AG09309 (cell line): ENCODE measurements at regions not wholly inside any gene's neighbourhood (a gene's known extent, or its start where the extent isn't known, plus 50 kb on each side); places are given as distances from the start of the nearest gene placed in this dataset.

Experiments used
- DNase-seq: peaks from one replicate; pipeline ENCODE4 v3.0.0-alpha.2; 2010; ENCODE audit warnings: low read depth
- H3K4me3 ChIP-seq: 2 replicates; pipeline ENCODE4 v1.5.1; 2011; ENCODE audit warnings: mild to moderate bottlenecking, low read depth, low read length, moderate library complexity; ENCODE audit not compliant: control insufficient read depth
- CTCF ChIP-seq: IDR thresholded peaks from 2 replicates; pipeline ENCODE4 v1.5.1; 2011; ENCODE audit warnings: mild to moderate bottlenecking, low read depth, low read length, inconsistent platforms; ENCODE audit not compliant: insufficient read depth, control insufficient read depth; ENCODE audit errors: missing control alignments

GRCh38 chr6:159642995-159643394 lies 50.0 kb downstream of the SOD2 start:
- no peak for DNase-seq
- H3K4me3 ChIP-seq: no peak overlapping the region
- no peak for TF ChIP-seq CTCF

- no peak for TF ChIP-seq CTCF
- no peak for DNase-seq
- H3K4me3 ChIP-seq: no peak overlapping the region
Measured at GRCh38 chr6:159642481-159642880, 50.6 kb downstream of the SOD2 start.

- TF ChIP-seq CTCF: no peak
- no peak overlapping the region for H3K4me3 ChIP-seq
Measured at GRCh38 chr6:159640722-159641482, 52.1 kb downstream of the SOD2 start.

GRCh38 chr6:159640322-159640721 lies 52.7 kb downstream of the SOD2 start:
- no peak for TF ChIP-seq CTCF
- DNase-seq: no peak
- H3K4me3 ChIP-seq: no peak overlapping the region

More at GRCh38 chr6:159640722-159641482, 52.1 kb downstream of the SOD2 start:
- DNase-seq: no peak

GRCh38 chr6:159639721-159640120 lies 53.3 kb downstream of the SOD2 start:
- TF ChIP-seq CTCF: no peak
- DNase-seq: no peak
- no peak overlapping the region for H3K4me3 ChIP-seq

GRCh38 chr6:159633196-159633595 lies 59.8 kb downstream of the SOD2 start:
- H3K4me3 ChIP-seq: no peak overlapping the region
- peak; percentile 48 for TF ChIP-seq CTCF
- no peak for DNase-seq
